ENCODE measurements at regions not wholly inside any gene's neighbourhood (a gene's known extent, or its start where the extent isn't known, plus 50 kb on each side); places are given as distances from the start of the nearest gene placed in this dataset.

GRCh38 chr1:185487936-185488335, 170.9 kb upstream of the IVNS1ABP start:
- TF ChIP-seq CTCF (IDR thresholded peaks at IDR 0.05; ENCODE audit: poor library complexity) (no peak), EZH2 (IDR thresholded peaks at IDR 0.05; ENCODE audit: borderline replicate concordance) (no peak), EZH2phosphoT487 (IDR thresholded peaks at IDR 0.05; ENCODE audit: low read depth, severe bottlenecking, unreplicated experiment) (no peak)

Measured in hepatocyte (in vitro differentiated cells).